ENCODE measurements at regions not wholly inside any gene's neighbourhood (a gene's known extent, or its start where the extent isn't known, plus 50 kb on each side); places are given as distances from the start of the nearest gene placed in this dataset.

- Mint-ChIP-seq H3K27me3 (ENCODE audit: low read depth) (peaks cover 4% of the 10 kb centered on the region), H3K4me1 (no peaks in the 10 kb centered on the region), H3K27ac (no peak overlapping the region), H3K36me3 (ENCODE audit: low read depth) (no peaks in the 10 kb centered on the region), H3K4me3 (no peak overlapping the region), H3K9me3 (peaks cover 20% of the 10 kb centered on the region)
- no peak for TF ChIP-seq CTCF (IDR thresholded peaks at IDR 0.05; ENCODE audit: unreplicated experiment in 3 of 3)
Observed at GRCh38 chr4:26113339-26113940, 199.4 kb downstream of the SMIM20 start.

- Mint-ChIP-seq H3K9me3 (peaks cover 17% of the 10 kb centered on the region), H3K27ac (no peak overlapping the region), H3K27me3 (ENCODE audit: low read depth) (peaks cover 4% of the 10 kb centered on the region), H3K36me3 (ENCODE audit: low read depth) (no peaks in the 10 kb centered on the region), H3K4me3 (no peak overlapping the region), H3K4me1 (no peaks in the 10 kb centered on the region)
- TF ChIP-seq CTCF (IDR thresholded peaks at IDR 0.05; ENCODE audit: unreplicated experiment in 3 of 3): no peak
Observed at GRCh38 chr4:26116057-26116456, 202.0 kb downstream of the SMIM20 start.

- H3K9me3 Mint-ChIP-seq: no peaks in the 10 kb centered on the region
- H3K27ac Mint-ChIP-seq: no peak overlapping the region
- no peaks in the 10 kb centered on the region for H3K4me1 Mint-ChIP-seq
- H3K36me3 Mint-ChIP-seq (ENCODE audit: low read depth): no peaks in the 10 kb centered on the region
- TF ChIP-seq CTCF (IDR thresholded peaks at IDR 0.05; ENCODE audit: unreplicated experiment in 3 of 3): no peak
- H3K27me3 Mint-ChIP-seq (ENCODE audit: low read depth): peaks cover 4% of the 10 kb centered on the region
- H3K4me3 Mint-ChIP-seq: no peak overlapping the region
Observed at GRCh38 chr4:26120098-26120825, 200.6 kb upstream of the RBPJ start.

- no peaks in the 10 kb centered on the region for H3K4me1 Mint-ChIP-seq
- no peak overlapping the region for H3K4me3 Mint-ChIP-seq
- no peaks in the 10 kb centered on the region for H3K9me3 Mint-ChIP-seq
Observed at GRCh38 chr4:26122690-26123089, 198.1 kb upstream of the RBPJ start.

GRCh38 chr4:26124753-26125321 is 196.0 kb upstream of the RBPJ start:
- no peaks in the 10 kb centered on the region for H3K36me3 Mint-ChIP-seq (ENCODE audit: low read depth)
- no peak for TF ChIP-seq CTCF (IDR thresholded peaks at IDR 0.05; ENCODE audit: unreplicated experiment in 3 of 3)
- H3K9me3 Mint-ChIP-seq: peaks cover 2% of the 10 kb centered on the region
- no peaks in the 10 kb centered on the region for H3K4me1 Mint-ChIP-seq
- no peak overlapping the region for H3K4me3 Mint-ChIP-seq
- H3K27me3 Mint-ChIP-seq (ENCODE audit: low read depth): no peaks in the 10 kb centered on the region
- H3K27ac Mint-ChIP-seq: no peak overlapping the region

More at GRCh38 chr4:26122690-26123089, 198.1 kb upstream of the RBPJ start:
- no peak overlapping the region for H3K27ac Mint-ChIP-seq
- TF ChIP-seq CTCF (IDR thresholded peaks at IDR 0.05; ENCODE audit: unreplicated experiment in 3 of 3): no peak
- no peaks in the 10 kb centered on the region for H3K27me3 Mint-ChIP-seq (ENCODE audit: low read depth)
- H3K36me3 Mint-ChIP-seq (ENCODE audit: low read depth): no peaks in the 10 kb centered on the region
